ENCODE measurements at regions not wholly inside any gene's neighbourhood (a gene's known extent, or its start where the extent isn't known, plus 50 kb on each side); places are given as distances from the start of the nearest gene placed in this dataset.

GRCh38 chr21:41108668-41109585 lies 59.0 kb upstream of the BACE2 start:
- in situ Hi-C loops (cut with MboI; ENCODE audit: low pct_unique_long_range_greater_than_20kb, low sequenced_read_pairs), result no loop called here
- no peak for DNase-seq

- no peak for DNase-seq
- in situ Hi-C loops (cut with MboI; ENCODE audit: low pct_unique_long_range_greater_than_20kb, low sequenced_read_pairs), result no loop called here
These were observed 57.8 kb upstream of the BACE2 start for GRCh38 chr21:41110161-41110560.

- in situ Hi-C loops (cut with MboI; ENCODE audit: low pct_unique_long_range_greater_than_20kb, low sequenced_read_pairs), result no loop called here
- no peak for DNase-seq
These were observed 57.3 kb upstream of the BACE2 start for GRCh38 chr21:41110664-41111063.

GRCh38 chr21:41111681-41112080 lies 56.3 kb upstream of the BACE2 start:
- in situ Hi-C loops (cut with MboI; ENCODE audit: low pct_unique_long_range_greater_than_20kb, low sequenced_read_pairs), result no loop called here
- DNase-seq, result no peak

GRCh38 chr21:41112740-41113692 lies 54.9 kb upstream of the BACE2 start:
- in situ Hi-C loops (cut with MboI; ENCODE audit: low pct_unique_long_range_greater_than_20kb, low sequenced_read_pairs), result no loop called here
- DNase-seq, result peak; percentile 51

- no peak for DNase-seq
- in situ Hi-C loops (cut with MboI; ENCODE audit: low pct_unique_long_range_greater_than_20kb, low sequenced_read_pairs), result no loop called here
These were observed 52.1 kb upstream of the BACE2 start for GRCh38 chr21:41115851-41116250.
